GM12878 (cell line): ENCODE measurements at regions not wholly inside any gene's neighbourhood (a gene's known extent, or its start where the extent isn't known, plus 50 kb on each side); places are given as distances from the start of the nearest gene placed in this dataset.

ENCODE experiments used
- ATAC-seq: fragments of 200-7000 bp; cut with Tn5 transposase; 3 replicates; pipeline ENCODE4 v1.9.1; 2020; ENCODE audit warnings: mild to moderate bottlenecking, moderate library complexity
- BruUV-seq: library from RNA; stranded (reverse); fragments of 400-500 nt; replicated peaks from 2 replicates; lab custom pipeline; 2021; lab: Mats Ljungman, UMichigan
- CTCF ChIA-PET: fragments of 300-600 bp; sonication (Branson Sonifier 250); formaldehyde crosslinking; extraction: SDS; loops from one replicate; lab custom pipeline; 2021; ENCODE audit warnings: inconsistent platforms; lab: Yijun Ruan, JAX
- POLR2A ChIA-PET: fragments of 350-600 bp; formaldehyde crosslinking; extraction: SDS; loops from one replicate; lab custom pipeline; 2021; ENCODE audit warnings: inconsistent platforms; lab: Charles Lee
- RAD21 ChIA-PET: fragments of 300-600 bp; sonication (Branson Sonifier 250); formaldehyde crosslinking; loops from one replicate; lab custom pipeline; 2023; ENCODE audit warnings: antibody characterized with exemption; ENCODE audit not compliant: unreplicated experiment; lab: Charles Lee
- SMC1A ChIA-PET: fragments of 300-600 bp; sonication (Branson Sonifier 250); formaldehyde crosslinking; loops from one replicate; lab custom pipeline; 2023; ENCODE audit not compliant: unreplicated experiment, uncharacterized antibody; lab: Charles Lee
- DNase-seq: peaks from one replicate; pipeline ENCODE4 v3.0.0-alpha.2; 2011; ENCODE audit warnings: low read depth, low spot score
- FAIRE-seq: peaks from 3 replicates; lab custom pipeline; 2011; peaks lifted over from hg19 to GRCh38; lab: Jason Lieb, UNC
- H2AFZ ChIP-seq: 2 replicates; pipeline ENCODE4 v1.6.0; 2011; ENCODE audit warnings: low read depth, low read length, control low read depth; ENCODE audit not compliant: control insufficient read depth
- H3K27ac ChIP-seq: 2 replicates; pipeline ENCODE4 v1.5.1; 2011; ENCODE audit warnings: control low read depth; ENCODE audit not compliant: control insufficient read depth, insufficient read depth
- H3K27me3 ChIP-seq, 2 experiments: replicated peaks in 1 of 2; 2 replicates each; pipeline versions ENCODE4 v1.6.0 to v1.6.1; 2011; ENCODE audit warnings: low read length in 1 of 2; ENCODE audit not compliant: control insufficient read depth in 2 of 2, insufficient read depth in 2 of 2
- H3K36me3 ChIP-seq, 2 experiments: 2 replicates each; pipeline ENCODE4 v1.5.1; 2011; ENCODE audit warnings: low read length in 1 of 2; ENCODE audit not compliant: control insufficient read depth in 2 of 2, insufficient read depth in 2 of 2
- H3K4me1 ChIP-seq: 2 replicates; pipeline ENCODE4 v1.6.1; 2011; ENCODE audit warnings: mild to moderate bottlenecking, low read length, moderate library complexity, mixed read lengths; ENCODE audit not compliant: control insufficient read depth, insufficient read depth
- H3K4me2 ChIP-seq: 2 replicates; pipeline ENCODE4 v1.6.0; 2011; ENCODE audit warnings: control low read depth; ENCODE audit not compliant: control insufficient read depth, insufficient read depth
- H3K4me3 ChIP-seq: fragments of 200-600 bp; sonication (generic); 2 replicates; pipeline ENCODE4 v1.5.1; 2016
- H3K79me2 ChIP-seq: 2 replicates; pipeline ENCODE4 v1.6.0; 2011; ENCODE audit warnings: low read length; ENCODE audit not compliant: control insufficient read depth, insufficient read depth
- H3K9ac ChIP-seq: 2 replicates; pipeline ENCODE4 v1.8.0; 2011; ENCODE audit warnings: low read length, control low read depth, mixed read lengths; ENCODE audit not compliant: control insufficient read depth, insufficient read depth
- H3K9me3 ChIP-seq: replicated peaks from 3 replicates; pipeline ENCODE4 v1.5.1; 2011; ENCODE audit warnings: mild to moderate bottlenecking, low read length; ENCODE audit not compliant: control insufficient read depth, insufficient read depth
- H4K20me1 ChIP-seq: 2 replicates; pipeline ENCODE4 v1.6.0; 2011; ENCODE audit not compliant: control insufficient read depth, insufficient read depth
- ATF3 ChIP-seq: IDR thresholded peaks from 2 replicates; pipeline ENCODE4 v1.6.1; 2011; ENCODE audit warnings: low read depth, mild to moderate bottlenecking, low read length, moderate library complexity, borderline replicate concordance; ENCODE audit errors: extremely low read depth
- BACH1 ChIP-seq: fragments of 450-650 bp; IDR thresholded peaks from 2 replicates; pipeline ENCODE4 v1.6.1; 2017; ENCODE audit warnings: mild to moderate bottlenecking, borderline replicate concordance
- CBX3 ChIP-seq: fragments of 200-600 bp; sonication (generic); IDR thresholded peaks from 2 replicates; pipeline ENCODE4 v1.6.1; 2016; ENCODE audit warnings: low read depth, borderline replicate concordance
- ESRRA ChIP-seq: IDR thresholded peaks from 2 replicates; pipeline ENCODE4 v1.6.1; 2012; ENCODE audit warnings: mild to moderate bottlenecking, low read length, improper control_type of control experiment
- ETV6 ChIP-seq, 2 experiments: fragments of 450-650 bp in 1 of 2; IDR thresholded peaks in 1 of 2; conservative IDR thresholded peaks in 1 of 2; 2 replicates each; pipeline ENCODE4 v1.6.1; 2014; ENCODE audit warnings: antibody characterized with exemption in 1 of 2, borderline replicate concordance in 1 of 2, low read depth in 1 of 2, mild to moderate bottlenecking in 1 of 2, moderate library complexity in 1 of 2
- FOS ChIP-seq: IDR thresholded peaks from 3 replicates; pipeline ENCODE4 v1.6.1; 2011; ENCODE audit warnings: borderline replicate concordance; ENCODE audit not compliant: insufficient read length; ENCODE audit errors: extremely low read depth
- IKZF1 ChIP-seq: fragments of 450-650 bp; conservative IDR thresholded peaks from 2 replicates; pipeline ENCODE4 v1.6.1; 2017; ENCODE audit warnings: antibody characterized with exemption, mild to moderate bottlenecking
- IKZF2 ChIP-seq, 2 experiments: fragments of 450-650 bp; IDR thresholded peaks; 2 replicates each; pipeline ENCODE4 v1.6.1; 2017; ENCODE audit warnings: mild to moderate bottlenecking in 2 of 2, moderate library complexity in 2 of 2
- IRF5 ChIP-seq: fragments of 450-650 bp; IDR thresholded peaks from 2 replicates; pipeline ENCODE4 v1.6.1; 2017; ENCODE audit warnings: borderline replicate concordance
- MEF2B ChIP-seq: fragments of 450-650 bp; IDR thresholded peaks from 2 replicates; pipeline ENCODE4 v1.6.1; 2018; ENCODE audit warnings: mild to moderate bottlenecking, moderate library complexity; ENCODE audit not compliant: partially characterized antibody, poor library complexity, severe bottlenecking
- NR2C2 ChIP-seq: IDR thresholded peaks from 2 replicates; pipeline ENCODE4 v1.6.1; 2011; ENCODE audit warnings: borderline replicate concordance, low read depth; ENCODE audit not compliant: control insufficient read depth, insufficient read length
- POLR2AphosphoS5 ChIP-seq: IDR thresholded peaks from 2 replicates; pipeline ENCODE4 v1.6.1; 2011; ENCODE audit warnings: mild to moderate bottlenecking, low read length, inconsistent platforms
- RFX5 ChIP-seq: IDR thresholded peaks from 2 replicates; pipeline ENCODE4 v1.6.1; 2011; ENCODE audit warnings: low read depth, low read length, improper control_type of control experiment
- SP1 ChIP-seq: IDR thresholded peaks from one replicate; pipeline ENCODE4 v1.6.1; 2011; ENCODE audit warnings: low read depth, low read length
- SUZ12 ChIP-seq: fragments of 200-600 bp; sonication (generic); IDR thresholded peaks from one replicate; pipeline ENCODE4 v1.6.1; 2018; ENCODE audit warnings: antibody characterized with exemption, mild to moderate bottlenecking; ENCODE audit not compliant: unreplicated experiment
- TCF7 ChIP-seq: IDR thresholded peaks from 2 replicates; pipeline ENCODE4 v1.6.1; 2014; ENCODE audit warnings: antibody characterized with exemption, borderline replicate concordance
- ZBTB40 ChIP-seq: fragments of 450-650 bp; IDR thresholded peaks from 2 replicates; pipeline ENCODE4 v1.6.1; 2016; ENCODE audit warnings: mild to moderate bottlenecking, moderate library complexity, borderline replicate concordance
- WGBS: methylation state at CpG from one replicate; pipeline ENCODE4 v1.1.6; 2016; ENCODE audit warnings: low lambda C conversion rate; ENCODE audit not compliant: insufficient replicate concordance, insufficient coverage; ENCODE audit errors: missing lambda C conversion rate; 5-methylcytosine and 5-hydroxymethylcytosine counted together
- in situ Hi-C: fragments of 300-500 bp; cut with MboI; formaldehyde crosslinking; loops from 9 replicates; pipeline ENCODE4 v1.14.3; 2018; ENCODE audit warnings: mixed read lengths
- intact Hi-C: fragments of 100-400 bp; cut with micrococcal nuclease; formaldehyde crosslinking; loops from one replicate; pipeline ENCODE4 v1.14.2; 2022; ENCODE audit not compliant: unreplicated experiment
- TF ChIP-seq, protein P1 (sequence below): IDR thresholded peaks from 2 replicates; pipeline ENCODE4 v1.6.1; 2011; ENCODE audit warnings: low read depth, low read length, improper control_type of control experiment, borderline replicate concordance

DNA sequence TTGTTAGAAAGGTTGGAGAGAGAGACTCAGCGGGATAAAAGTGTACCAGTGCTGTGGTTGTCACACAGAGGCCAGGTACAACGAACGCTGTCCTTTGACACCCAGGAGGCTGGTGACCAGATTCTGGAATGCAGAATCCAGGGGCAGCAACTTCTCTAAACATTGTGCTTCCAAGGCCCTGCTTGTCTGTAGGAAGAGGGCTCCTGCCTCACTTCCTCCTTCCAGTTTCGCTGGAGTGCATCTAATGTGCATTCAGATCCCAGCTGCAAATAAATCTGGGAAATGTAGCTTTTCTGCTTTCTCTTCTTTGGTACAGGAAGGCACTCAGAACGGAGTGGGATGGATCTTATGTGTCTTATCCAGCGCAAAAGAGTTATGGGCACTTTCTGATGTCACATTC, 171.8 kb upstream of the ATP5MC3 start:
- Histone ChIP-seq H3K4me1 (no peaks in the 10 kb centered on the region), H3K9me3 (no peaks in the 10 kb centered on the region), H3K27ac (no peak overlapping the region), H3K4me3 (no peak overlapping the region), H3K9ac (no peak overlapping the region), H3K4me2 (no peak overlapping the region), H3K27me3 (peaks cover 0 to 3% of the 10 kb centered on the region in 2 experiments; a peak in 1 of 4 replicates), H4K20me1 (no peaks in the 10 kb centered on the region), H2AFZ (no peak overlapping the region), H3K36me3 (no peaks in the 10 kb centered on the region), H3K79me2 (no peaks in the 10 kb centered on the region)
- CTCF ChIA-PET, result interaction anchor here (0.9 kb wide), 1 partner anchor 14 kb away, joined by 4 read pairs; no protein-coding TSS in a partner anchor
- no peak for FAIRE-seq
- DNase-seq, result no peak
- POLR2A ChIA-PET, result no interaction called here
- ATAC-seq, result no peak
- WGBS, result 32% methylated on average over 6 of the region's 6 CpGs
- in situ Hi-C loops, result no loop called here
- intact Hi-C loops, result no loop called here
- no peak for TF ChIP-seq TCF7
- TF ChIP-seq POLR2AphosphoS5, result no peak
- no peak for TF ChIP-seq ETV6 (conservative IDR thresholded peaks at IDR 0.05 in 1 of 2, IDR thresholded peaks at IDR 0.05 in 1 of 2; ENCODE audit: borderline replicate concordance in 1 of 2, low read depth in 1 of 2)
- TF ChIP-seq MEF2B, result no peak
- no peak for TF ChIP-seq RFX5
- no peak for TF ChIP-seq BACH1
- no peak for TF ChIP-seq NR2C2
- no peak for TF ChIP-seq ESRRA
- no peak for TF ChIP-seq IKZF2 (IDR thresholded peaks at IDR 0.05)
- no peak for TF ChIP-seq FOS
- no peak for TF ChIP-seq CBX3
- TF ChIP-seq SUZ12, result no peak
- TF ChIP-seq IKZF1, result no peak
- TF ChIP-seq SP1, result no peak
- TF ChIP-seq, protein P1, sequence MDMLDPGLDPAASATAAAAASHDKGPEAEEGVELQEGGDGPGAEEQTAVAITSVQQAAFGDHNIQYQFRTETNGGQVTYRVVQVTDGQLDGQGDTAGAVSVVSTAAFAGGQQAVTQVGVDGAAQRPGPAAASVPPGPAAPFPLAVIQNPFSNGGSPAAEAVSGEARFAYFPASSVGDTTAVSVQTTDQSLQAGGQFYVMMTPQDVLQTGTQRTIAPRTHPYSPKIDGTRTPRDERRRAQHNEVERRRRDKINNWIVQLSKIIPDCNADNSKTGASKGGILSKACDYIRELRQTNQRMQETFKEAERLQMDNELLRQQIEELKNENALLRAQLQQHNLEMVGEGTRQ, result no peak
- no peak for TF ChIP-seq IRF5
- no peak for TF ChIP-seq ZBTB40
- no peak for TF ChIP-seq ATF3
- SMC1A ChIA-PET, result no interaction called here
- BruUV-seq, result no TSS peak
- RAD21 ChIA-PET, result no interaction called here
